ACC112 (cell line): ENCODE measurements at regions not wholly inside any gene's neighbourhood (a gene's known extent, or its start where the extent isn't known, plus 50 kb on each side); places are given as distances from the start of the nearest gene placed in this dataset.
"Not testable (repeated sequence)": the region's sequence is repeated elsewhere in the genome, so short reads cannot be mapped to it uniquely, and the experiment has no call there.

ENCODE experiments used
- H2AFZ ChIP-seq: fragments of 200-600 bp; sonication (generic); one replicate; pipeline ENCODE4 v1.6.0; 2017; ENCODE audit warnings: antibody characterized with exemption, low read length; ENCODE audit not compliant: unreplicated experiment
- H3K27ac ChIP-seq: fragments of 200-600 bp; sonication (generic); 2 replicates; pipeline ENCODE4 v1.5.1; 2014; ENCODE audit warnings: low read depth, mild to moderate bottlenecking, antibody characterized with exemption, low read length, moderate library complexity
- H3K27me3 ChIP-seq: fragments of 200-600 bp; sonication (generic); 2 replicates; pipeline ENCODE4 v1.6.1; 2014; ENCODE audit warnings: mild to moderate bottlenecking, antibody characterized with exemption, low read length, moderate library complexity, mixed read lengths; ENCODE audit not compliant: insufficient read depth
- H3K36me3 ChIP-seq: fragments of 200-600 bp; sonication (generic); 2 replicates; pipeline ENCODE4 v1.6.1; 2016; ENCODE audit warnings: mild to moderate bottlenecking, antibody characterized with exemption, low read length, moderate library complexity, mixed read lengths; ENCODE audit not compliant: insufficient read depth
- H3K4me1 ChIP-seq: fragments of 200-600 bp; sonication (generic); one replicate; pipeline ENCODE4 v1.6.1; 2016; ENCODE audit warnings: low read length, mixed read lengths; ENCODE audit not compliant: insufficient read depth, unreplicated experiment, control insufficient read depth
- H3K4me3 ChIP-seq: fragments of 200-600 bp; sonication (generic); 2 replicates; pipeline ENCODE4 v1.5.1; 2014; ENCODE audit warnings: mild to moderate bottlenecking, low read depth, low read length
- H3K79me2 ChIP-seq: fragments of 200-600 bp; sonication (generic); one replicate; pipeline ENCODE4 v1.6.0; 2016; ENCODE audit warnings: low read length; ENCODE audit not compliant: control insufficient read depth, unreplicated experiment, insufficient read depth

- Histone ChIP-seq H3K36me3 (no peaks in the 10 kb centered on the region), H3K27me3 (no peaks in the 10 kb centered on the region), H3K4me3 (no peak overlapping the region), H3K27ac (no peak overlapping the region), H2AFZ (no peak overlapping the region), H3K79me2 (no peaks in the 10 kb centered on the region), H3K4me1 (no peaks in the 10 kb centered on the region)
Measured at GRCh38 chr2:167721593-167721992, 525.8 kb downstream of the STK39 start.

- no peaks in the 10 kb centered on the region for H3K36me3 ChIP-seq
- H3K4me1 ChIP-seq = no peaks in the 10 kb centered on the region
- no peak overlapping the region for H3K27ac ChIP-seq
- H3K4me3 ChIP-seq = no peak overlapping the region
- no peaks in the 10 kb centered on the region for H3K27me3 ChIP-seq
- no peaks in the 10 kb centered on the region for H3K79me2 ChIP-seq
- no peak overlapping the region for H2AFZ ChIP-seq
Measured at GRCh38 chr2:167719410-167719809, 528.0 kb downstream of the STK39 start.

GRCh38 chr2:167718560-167718959 is 528.8 kb downstream of the STK39 start:
- no peak overlapping the region for H2AFZ ChIP-seq
- no peaks in the 10 kb centered on the region for H3K27me3 ChIP-seq
- H3K4me1 ChIP-seq = no peaks in the 10 kb centered on the region
- H3K36me3 ChIP-seq = no peaks in the 10 kb centered on the region
- H3K27ac ChIP-seq = no peak overlapping the region
- H3K4me3 ChIP-seq = no peak overlapping the region
- no peaks in the 10 kb centered on the region for H3K79me2 ChIP-seq

- H3K4me1 ChIP-seq = no peaks in the 10 kb centered on the region
- no peak overlapping the region for H3K4me3 ChIP-seq
- H3K27ac ChIP-seq = no peak overlapping the region
Measured at GRCh38 chr2:167715932-167716331, 531.5 kb downstream of the STK39 start.

GRCh38 chr2:167715498-167715897 is 531.9 kb downstream of the STK39 start:
- H2AFZ ChIP-seq, H3K79me2 ChIP-seq, H3K36me3 ChIP-seq, H3K4me3 ChIP-seq, H3K27me3 ChIP-seq, H3K27ac ChIP-seq, H3K4me1 ChIP-seq: not testable (repeated sequence)

More at GRCh38 chr2:167715932-167716331, 531.5 kb downstream of the STK39 start:
- H3K36me3 ChIP-seq = no peaks in the 10 kb centered on the region
- no peak overlapping the region for H2AFZ ChIP-seq
- H3K27me3 ChIP-seq = no peaks in the 10 kb centered on the region
- no peaks in the 10 kb centered on the region for H3K79me2 ChIP-seq

GRCh38 chr2:167712275-167712674 is 535.1 kb downstream of the STK39 start:
- H3K27ac ChIP-seq = no peak overlapping the region
- no peak overlapping the region for H2AFZ ChIP-seq
- H3K79me2 ChIP-seq = no peaks in the 10 kb centered on the region

GRCh38 chr2:167708998-167709397 is 538.4 kb downstream of the STK39 start:
- no peak overlapping the region for H3K4me3 ChIP-seq
- H3K36me3 ChIP-seq = no peaks in the 10 kb centered on the region
- H2AFZ ChIP-seq = no peak overlapping the region
- no peaks in the 10 kb centered on the region for H3K79me2 ChIP-seq
- no peaks in the 10 kb centered on the region for H3K4me1 ChIP-seq
- H3K27ac ChIP-seq = no peak overlapping the region
- no peaks in the 10 kb centered on the region for H3K27me3 ChIP-seq

More at GRCh38 chr2:167712275-167712674, 535.1 kb downstream of the STK39 start:
- no peaks in the 10 kb centered on the region for H3K27me3 ChIP-seq
- H3K4me1 ChIP-seq = no peaks in the 10 kb centered on the region
- H3K4me3 ChIP-seq = no peak overlapping the region
- H3K36me3 ChIP-seq = no peaks in the 10 kb centered on the region

GRCh38 chr2:167706800-167707199 is 540.6 kb downstream of the STK39 start:
- Histone ChIP-seq H2AFZ (no peak overlapping the region), H3K36me3 (no peaks in the 10 kb centered on the region), H3K4me3 (no peak overlapping the region), H3K4me1 (no peaks in the 10 kb centered on the region), H3K27me3 (no peaks in the 10 kb centered on the region), H3K79me2 (no peaks in the 10 kb centered on the region), H3K27ac (no peak overlapping the region)

- no peaks in the 10 kb centered on the region for H3K27me3 ChIP-seq
- H3K27ac ChIP-seq = no peak overlapping the region
- no peak overlapping the region for H2AFZ ChIP-seq
- no peaks in the 10 kb centered on the region for H3K36me3 ChIP-seq
- H3K79me2 ChIP-seq = no peaks in the 10 kb centered on the region
- no peaks in the 10 kb centered on the region for H3K4me1 ChIP-seq
- H3K4me3 ChIP-seq = no peak overlapping the region
Measured at GRCh38 chr2:167703441-167703840, 544.0 kb downstream of the STK39 start.

GRCh38 chr2:167702227-167702626 is 545.2 kb downstream of the STK39 start:
- no peaks in the 10 kb centered on the region for H3K36me3 ChIP-seq
- H3K79me2 ChIP-seq = no peaks in the 10 kb centered on the region
- H3K27ac ChIP-seq = no peak overlapping the region

GRCh38 chr2:167701651-167702050 is 545.7 kb downstream of the STK39 start:
- H3K27me3 ChIP-seq = no peaks in the 10 kb centered on the region
- H3K4me3 ChIP-seq = no peak overlapping the region
- H3K4me1 ChIP-seq = no peaks in the 10 kb centered on the region
- no peaks in the 10 kb centered on the region for H3K79me2 ChIP-seq
- H3K27ac ChIP-seq = no peak overlapping the region
- H2AFZ ChIP-seq = no peak overlapping the region
- H3K36me3 ChIP-seq = no peaks in the 10 kb centered on the region

More at GRCh38 chr2:167702227-167702626, 545.2 kb downstream of the STK39 start:
- no peak overlapping the region for H3K4me3 ChIP-seq
- H3K27me3 ChIP-seq = no peaks in the 10 kb centered on the region
- no peaks in the 10 kb centered on the region for H3K4me1 ChIP-seq
- H2AFZ ChIP-seq = no peak overlapping the region
